Stimulated activated CD8-positive, alpha-beta memory T cell treated with anti-CD3 and anti-CD28 coated beads, Interleukin-4, amount 100 ng/mL, for 24 hours (primary cell): ENCODE measurements at regions not wholly inside any gene's neighbourhood (a gene's known extent, or its start where the extent isn't known, plus 50 kb on each side); places are given as distances from the start of the nearest gene placed in this dataset.
A peak's percentile ranks its signal among the peaks of the same experiment; 100 is the strongest.
"Not testable (repeated sequence)": the region's sequence is repeated elsewhere in the genome, so short reads cannot be mapped to it uniquely, and the experiment has no call there.

Source experiments
- DNase-seq: peaks from one replicate; pipeline ENCODE4 v3.0.0-alpha.2; 2020; ENCODE audit warnings: low read depth

DNA sequence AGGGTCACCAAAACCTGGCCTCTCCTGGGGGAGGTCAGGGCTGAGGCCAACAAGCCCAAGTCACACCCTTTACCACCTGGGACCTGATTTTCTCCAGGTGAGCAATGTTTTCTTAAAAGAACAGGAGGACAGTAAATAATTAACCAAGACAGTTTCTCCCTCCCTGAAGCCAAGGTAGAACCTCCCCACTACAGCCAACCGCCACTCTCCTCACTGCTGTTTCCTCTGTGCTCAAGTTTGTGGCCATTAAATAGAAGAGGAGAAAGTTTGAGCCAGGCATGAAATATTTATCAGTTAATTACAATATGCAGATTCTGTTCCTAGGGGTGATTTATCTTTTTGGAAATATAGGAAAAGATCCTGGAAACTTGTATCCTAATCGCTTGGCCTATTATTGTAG, 150.6 kb upstream of the ANKRD20A1 start:
- not testable (repeated sequence) for DNase-seq

- not testable (repeated sequence) for DNase-seq
These were observed 147.3 kb upstream of the ANKRD20A1 start for GRCh38 chr9:67711429-67711828.

GRCh38 chr9:67711931-67712330, 146.8 kb upstream of the ANKRD20A1 start:
- DNase-seq: not testable (repeated sequence)

DNA sequence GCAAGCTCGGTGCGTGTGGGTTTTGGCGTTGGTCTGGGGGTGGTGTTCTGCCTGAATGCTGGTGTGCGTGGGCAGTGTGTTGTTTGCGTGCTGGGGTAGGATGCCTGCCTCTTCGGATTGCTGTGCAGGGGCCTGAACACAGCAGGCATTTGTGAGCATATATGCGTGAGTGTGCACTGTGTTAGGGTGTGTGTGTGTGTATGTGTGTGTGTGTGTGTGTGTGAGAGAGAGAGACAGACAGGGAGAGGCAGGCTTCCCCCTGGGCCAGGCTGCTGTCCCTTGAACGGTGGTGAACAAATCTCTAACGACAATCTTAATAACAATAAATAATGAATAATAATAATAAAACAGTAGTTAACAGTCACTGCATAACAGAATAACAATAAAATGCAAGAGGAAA, 145.8 kb upstream of the ANKRD20A1 start:
- DNase-seq: not testable (repeated sequence)

DNA sequence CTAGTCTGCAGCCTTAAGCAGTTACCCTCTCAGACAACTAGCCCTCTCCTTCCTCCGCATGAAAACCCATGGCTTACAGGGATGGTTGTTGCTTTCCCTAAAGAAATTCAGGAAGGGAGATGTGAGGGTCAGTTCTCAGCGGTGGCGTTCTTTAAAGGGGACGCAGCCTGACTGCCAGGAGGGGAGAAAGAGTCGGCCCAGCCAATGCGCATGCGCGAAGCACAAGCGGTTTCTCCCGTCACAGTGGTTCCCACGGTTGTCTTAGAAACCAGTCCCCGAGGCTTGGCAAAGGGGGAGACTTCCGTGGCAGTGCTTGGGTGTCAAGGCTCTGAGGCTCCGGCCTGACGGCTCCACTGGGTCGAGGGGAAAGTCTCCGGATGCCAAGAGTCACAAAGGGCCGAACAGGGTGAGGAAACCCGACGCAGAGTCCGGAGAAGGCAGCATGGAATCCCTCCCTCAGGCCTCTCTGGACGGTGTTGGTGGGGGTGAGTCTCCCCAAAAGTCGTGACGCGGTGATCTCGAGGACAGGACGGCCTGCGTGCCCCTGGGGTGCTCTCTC, 140.8 kb upstream of the ANKRD20A1 start:
- DNase-seq: not testable (repeated sequence)

DNA sequence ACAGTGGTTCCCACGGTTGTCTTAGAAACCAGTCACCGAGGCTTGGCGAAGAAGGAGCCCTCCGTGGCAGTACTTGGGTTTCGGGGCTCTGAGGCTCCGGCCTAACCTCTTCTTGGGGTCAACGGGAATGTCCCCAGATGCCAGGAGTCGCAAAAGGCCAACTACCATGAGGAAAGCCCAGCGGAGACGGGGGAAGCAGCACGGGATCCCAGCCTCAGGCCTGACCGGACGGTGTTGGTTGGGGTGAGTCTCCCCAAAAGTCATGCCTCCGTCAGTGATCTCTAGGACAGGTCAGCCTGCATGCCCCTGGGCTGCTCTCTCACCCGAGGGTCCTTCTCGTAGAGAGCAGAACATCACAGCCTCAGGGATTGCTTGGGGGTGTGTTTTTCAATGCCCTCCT, 138.2 kb upstream of the ANKRD20A1 start:
- DNase-seq: not testable (repeated sequence)

- DNase-seq: not testable (repeated sequence)
These were observed 136.2 kb upstream of the ANKRD20A1 start for GRCh38 chr9:67722460-67723090.

- DNase-seq: not testable (repeated sequence)
These were observed 135.5 kb upstream of the ANKRD20A1 start for GRCh38 chr9:67723185-67723584.

GRCh38 chr9:67724885-67725284, 133.8 kb upstream of the ANKRD20A1 start:
- peak; percentile 13 for DNase-seq

- DNase-seq: not testable (repeated sequence)
These were observed 132.3 kb upstream of the ANKRD20A1 start for GRCh38 chr9:67726213-67726988.

GRCh38 chr9:67763133-67763532, 95.6 kb upstream of the ANKRD20A1 start:
- not testable (repeated sequence) for DNase-seq

GRCh38 chr9:67771807-67772206, 86.9 kb upstream of the ANKRD20A1 start:
- DNase-seq: not testable (repeated sequence)

- DNase-seq: not testable (repeated sequence)
These were observed 58.6 kb upstream of the ANKRD20A1 start for GRCh38 chr9:67800170-67800569.
